Prostate gland (tissue), 2 donors: ENCODE measurements at regions not wholly inside any gene's neighbourhood (a gene's known extent, or its start where the extent isn't known, plus 50 kb on each side); places are given as distances from the start of the nearest gene placed in this dataset.

Source experiments
- POLR2A ChIP-seq: fragments of 450-650 bp; IDR thresholded peaks from one replicate; pipeline ENCODE4 v1.6.1; 2016; ENCODE audit warnings: antibody characterized with exemption, mild to moderate bottlenecking
- POLR2AphosphoS5 ChIP-seq: sonication (generic); formaldehyde crosslinking; IDR thresholded peaks from one replicate; pipeline ENCODE4 v1.6.1; 2017; ENCODE audit warnings: antibody characterized with exemption
- TF ChIP-seq, protein P1 (sequence below), 4 experiments: fragments of 200-600 bp in 2 of 4; fragments of 450-650 bp in 2 of 4; sonication (generic) in 2 of 4; IDR thresholded peaks; 1 replicate in 3 of 4; 2 replicates in 1 of 4; pipeline ENCODE4 v1.5.1; 2016 to 2019; ENCODE audit warnings: antibody characterized with exemption in 4 of 4, mild to moderate bottlenecking in 2 of 4, moderate library complexity in 2 of 4

- TF ChIP-seq, protein P1, sequence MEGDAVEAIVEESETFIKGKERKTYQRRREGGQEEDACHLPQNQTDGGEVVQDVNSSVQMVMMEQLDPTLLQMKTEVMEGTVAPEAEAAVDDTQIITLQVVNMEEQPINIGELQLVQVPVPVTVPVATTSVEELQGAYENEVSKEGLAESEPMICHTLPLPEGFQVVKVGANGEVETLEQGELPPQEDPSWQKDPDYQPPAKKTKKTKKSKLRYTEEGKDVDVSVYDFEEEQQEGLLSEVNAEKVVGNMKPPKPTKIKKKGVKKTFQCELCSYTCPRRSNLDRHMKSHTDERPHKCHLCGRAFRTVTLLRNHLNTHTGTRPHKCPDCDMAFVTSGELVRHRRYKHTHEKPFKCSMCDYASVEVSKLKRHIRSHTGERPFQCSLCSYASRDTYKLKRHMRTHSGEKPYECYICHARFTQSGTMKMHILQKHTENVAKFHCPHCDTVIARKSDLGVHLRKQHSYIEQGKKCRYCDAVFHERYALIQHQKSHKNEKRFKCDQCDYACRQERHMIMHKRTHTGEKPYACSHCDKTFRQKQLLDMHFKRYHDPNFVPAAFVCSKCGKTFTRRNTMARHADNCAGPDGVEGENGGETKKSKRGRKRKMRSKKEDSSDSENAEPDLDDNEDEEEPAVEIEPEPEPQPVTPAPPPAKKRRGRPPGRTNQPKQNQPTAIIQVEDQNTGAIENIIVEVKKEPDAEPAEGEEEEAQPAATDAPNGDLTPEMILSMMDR (IDR thresholded peaks at IDR 0.05) = no peak
- TF ChIP-seq POLR2AphosphoS5 = no peak
- TF ChIP-seq POLR2A = no peak
Observed at GRCh38 chr6:113588646-113589045, 268.5 kb upstream of the MARCKS start.
